ENCODE measurements at regions not wholly inside any gene's neighbourhood (a gene's known extent, or its start where the extent isn't known, plus 50 kb on each side); places are given as distances from the start of the nearest gene placed in this dataset.

- DNase-seq (ENCODE audit: low read depth, low spot score) = no peak
- H3K27ac ChIP-seq = no peak overlapping the region
Measured at GRCh38 chr11:112354364-112354763, 93.7 kb upstream of the PLET1 start.

GRCh38 chr11:112355726-112356125, 95.1 kb upstream of the PLET1 start:
- H3K27ac ChIP-seq = no peak overlapping the region
- DNase-seq (ENCODE audit: low read depth, low spot score) = no peak

- DNase-seq (ENCODE audit: low read depth, low spot score) = no peak
- no peak overlapping the region for H3K27ac ChIP-seq
Measured at GRCh38 chr11:112357488-112357887, 96.8 kb upstream of the PLET1 start.

- no peak overlapping the region for H3K27ac ChIP-seq
- no peak for DNase-seq (ENCODE audit: low read depth, low spot score)
Measured at GRCh38 chr11:112361396-112361795, 100.7 kb upstream of the PLET1 start.

- no peak for DNase-seq (ENCODE audit: low read depth, low spot score)
- H3K27ac ChIP-seq = no peak overlapping the region
Measured at GRCh38 chr11:112363527-112363926, 102.9 kb upstream of the PLET1 start.

- H3K27ac ChIP-seq = peak overlapping the region; percentile 26
- peak; percentile 86 for DNase-seq (ENCODE audit: low read depth, low spot score)
Measured at GRCh38 chr11:112364962-112365481, 104.4 kb upstream of the PLET1 start.

GRCh38 chr11:112366012-112366411, 105.4 kb upstream of the PLET1 start:
- DNase-seq (ENCODE audit: low read depth, low spot score) = no peak
- H3K27ac ChIP-seq = no peak overlapping the region

GRCh38 chr11:112366777-112367176, 106.1 kb upstream of the PLET1 start:
- DNase-seq (ENCODE audit: low read depth, low spot score) = no peak
- H3K27ac ChIP-seq = no peak overlapping the region

GRCh38 chr11:112367461-112367860, 106.8 kb upstream of the PLET1 start:
- H3K27ac ChIP-seq = no peak overlapping the region

GRCh38 chr11:112367895-112368294, 107.2 kb upstream of the PLET1 start:
- H3K27ac ChIP-seq = no peak overlapping the region
- DNase-seq (ENCODE audit: low read depth, low spot score) = no peak

More at GRCh38 chr11:112367461-112367860, 106.8 kb upstream of the PLET1 start:
- DNase-seq (ENCODE audit: low read depth, low spot score) = no peak

GRCh38 chr11:112368381-112368780, 107.7 kb upstream of the PLET1 start:
- H3K27ac ChIP-seq = no peak overlapping the region
- DNase-seq (ENCODE audit: low read depth, low spot score) = peak; percentile 27

- no peak overlapping the region for H3K27ac ChIP-seq
- no peak for DNase-seq (ENCODE audit: low read depth, low spot score)
Measured at GRCh38 chr11:112369374-112369773, 108.7 kb upstream of the PLET1 start.

- H3K27ac ChIP-seq = no peak overlapping the region
- DNase-seq (ENCODE audit: low read depth, low spot score) = no peak
Measured at GRCh38 chr11:112369916-112370315, 109.3 kb upstream of the PLET1 start.

- no peak for DNase-seq (ENCODE audit: low read depth, low spot score)
- no peak overlapping the region for H3K27ac ChIP-seq
Measured at GRCh38 chr11:112374486-112375140, 114.0 kb upstream of the PLET1 start.

- H3K27ac ChIP-seq = no peak overlapping the region
- DNase-seq (ENCODE audit: low read depth, low spot score) = no peak
Measured at GRCh38 chr11:112377946-112378345, 117.3 kb upstream of the PLET1 start.

- DNase-seq (ENCODE audit: low read depth, low spot score) = no peak
- no peak overlapping the region for H3K27ac ChIP-seq
Measured at GRCh38 chr11:112380464-112380863, 119.8 kb upstream of the PLET1 start.

- no peak overlapping the region for H3K27ac ChIP-seq
Measured at GRCh38 chr11:112381578-112381977, 120.9 kb upstream of the PLET1 start.

GRCh38 chr11:112382561-112382960, 121.9 kb upstream of the PLET1 start:
- H3K27ac ChIP-seq = no peak overlapping the region
- DNase-seq (ENCODE audit: low read depth, low spot score) = no peak

More at GRCh38 chr11:112381578-112381977, 120.9 kb upstream of the PLET1 start:
- no peak for DNase-seq (ENCODE audit: low read depth, low spot score)

- H3K27ac ChIP-seq = no peak overlapping the region
- no peak for DNase-seq (ENCODE audit: low read depth, low spot score)
Measured at GRCh38 chr11:112388496-112388895, 127.8 kb upstream of the PLET1 start.

GRCh38 chr11:112391086-112391485, 130.4 kb upstream of the PLET1 start:
- no peak for DNase-seq (ENCODE audit: low read depth, low spot score)
- H3K27ac ChIP-seq = no peak overlapping the region

GRCh38 chr11:112392904-112393303, 132.2 kb upstream of the PLET1 start:
- DNase-seq (ENCODE audit: low read depth, low spot score) = no peak
- H3K27ac ChIP-seq = no peak overlapping the region

- DNase-seq (ENCODE audit: low read depth, low spot score) = no peak
- no peak overlapping the region for H3K27ac ChIP-seq
Measured at GRCh38 chr11:112394304-112394703, 133.6 kb upstream of the PLET1 start.
